B cell (primary cell): ENCODE measurements at regions not wholly inside any gene's neighbourhood (a gene's known extent, or its start where the extent isn't known, plus 50 kb on each side); places are given as distances from the start of the nearest gene placed in this dataset.

Experiments
- ATAC-seq: fragments of 200-7000 bp; cut with Tn5 transposase; one replicate; pipeline ENCODE4 v1.10.0; 2021; ENCODE audit warnings: low read depth, mild to moderate bottlenecking, moderate number of reproducible peaks, moderate library complexity
- CTCF ChIA-PET: fragments of 350-600 bp; sonication (Branson Sonifier 250); formaldehyde crosslinking; loops from one replicate; lab custom pipeline; 2021; ENCODE audit warnings: antibody characterized with exemption, inconsistent platforms; lab: Charles Lee
- POLR2A ChIA-PET: fragments of 350-600 bp; sonication (Branson Sonifier 250); formaldehyde crosslinking; loops from one replicate; lab custom pipeline; 2021; ENCODE audit warnings: antibody characterized with exemption; lab: Charles Lee
- DNase-seq: peaks from one replicate; pipeline ENCODE4 v3.0.0; 2013
- H2AFZ ChIP-seq: 2 replicates; pipeline ENCODE4 v1.6.1; 2012; ENCODE audit warnings: mild to moderate bottlenecking, low read depth, low read length; ENCODE audit not compliant: insufficient read depth, poor library complexity, severe bottlenecking
- H3K27ac ChIP-seq, 2 donors: 1 replicate in 1 of 2; 2 replicates in 1 of 2; pipeline ENCODE4 v1.5.1; 2012 to 2013; ENCODE audit warnings: low read length in 2 of 2, mild to moderate bottlenecking in 2 of 2, moderate library complexity in 1 of 2
- H3K27me3 ChIP-seq, 4 experiments: fragments of 200-600 bp in 1 of 4; sonication (generic) in 1 of 4; replicated peaks in 1 of 4; 1 replicate in 2 of 4; 2 replicates in 2 of 4; pipeline versions ENCODE4 v1.6.1 to v1.7.0; 2013 to 2016; ENCODE audit warnings: low read length in 3 of 4, mild to moderate bottlenecking in 2 of 4, mixed read lengths in 1 of 4, moderate library complexity in 1 of 4; ENCODE audit not compliant: insufficient read depth in 4 of 4, control insufficient read depth in 3 of 4; ENCODE audit errors: control extremely low read depth in 1 of 4
- H3K36me3 ChIP-seq, 2 experiments: replicated peaks in 1 of 2; 1 replicate in 1 of 2; 2 replicates in 1 of 2; pipeline versions ENCODE4 v1.6.1 to v1.7.1; 2013; ENCODE audit warnings: low read length in 1 of 2; ENCODE audit not compliant: insufficient read depth in 2 of 2, control insufficient read depth in 1 of 2; ENCODE audit errors: control extremely low read depth in 1 of 2, extremely low read depth in 1 of 2
- H3K4me1 ChIP-seq, 2 donors: fragments of 200-600 bp in 1 of 2; sonication (generic) in 1 of 2; 1 replicate in 1 of 2; 2 replicates in 1 of 2; pipeline versions ENCODE4 v1.5.1 to v1.6.1; 2013 to 2017; ENCODE audit warnings: low read length in 2 of 2; ENCODE audit not compliant: control insufficient read depth in 2 of 2, insufficient read depth in 2 of 2
- H3K4me2 ChIP-seq: replicated peaks from 2 replicates; pipeline ENCODE3; 2012; ENCODE audit warnings: mild to moderate bottlenecking, low read depth, low read length; ENCODE audit not compliant: poor library complexity, severe bottlenecking
- H3K4me3 ChIP-seq, 5 experiments: fragments of 200-600 bp in 1 of 5; sonication (generic) in 1 of 5; 1 replicate in 3 of 5; 2 replicates in 2 of 5; pipeline versions ENCODE4 v1.5.1 to v1.7.0; 2011 to 2016; ENCODE audit warnings: low read length in 4 of 5, mild to moderate bottlenecking in 4 of 5, low read depth in 2 of 5, control low read depth in 1 of 5, moderate library complexity in 1 of 5; ENCODE audit not compliant: insufficient read depth in 1 of 5; ENCODE audit errors: control extremely low read depth in 1 of 5, extremely low read depth in 1 of 5
- H3K79me2 ChIP-seq: fragments of 200-600 bp; sonication (generic); one replicate; pipeline ENCODE4 v1.6.0; 2016; ENCODE audit warnings: low read length; ENCODE audit not compliant: control insufficient read depth, insufficient read depth
- H3K9ac ChIP-seq: fragments of 200-600 bp; sonication (generic); 2 replicates; pipeline ENCODE4 v1.6.1; 2017; ENCODE audit warnings: mild to moderate bottlenecking, low read length, moderate library complexity
- H3K9me3 ChIP-seq, 3 donors: one replicate each; pipeline versions ENCODE4 v1.6.1 to v1.7.1; 2013; ENCODE audit warnings: low read length in 2 of 3; ENCODE audit not compliant: control insufficient read depth in 2 of 3, insufficient read depth in 1 of 3; ENCODE audit errors: control extremely low read depth in 1 of 3
- H4K20me1 ChIP-seq: 2 replicates; pipeline ENCODE4 v1.6.0; 2012; ENCODE audit warnings: mild to moderate bottlenecking, low read length; ENCODE audit not compliant: insufficient read depth, control insufficient read depth, poor library complexity, severe bottlenecking
- H3K27ac Mint-ChIP-seq: one replicate; pipeline ENCODE4 v1.8.0; 2021; ENCODE audit warnings: mixed read lengths
- H3K27me3 Mint-ChIP-seq: one replicate; pipeline ENCODE4 v1.8.0; 2021; ENCODE audit warnings: mixed read lengths
- H3K4me1 Mint-ChIP-seq: one replicate; pipeline ENCODE4 v1.8.0; 2021; ENCODE audit warnings: mixed read lengths
- H3K4me3 Mint-ChIP-seq: one replicate; pipeline ENCODE4 v1.8.0; 2021; ENCODE audit warnings: mixed read lengths
- H3K9me3 Mint-ChIP-seq: one replicate; pipeline ENCODE4 v1.8.0; 2022; ENCODE audit warnings: mixed read lengths; ENCODE audit not compliant: insufficient read depth
- CTCF ChIP-seq: fragments of 200-600 bp; IDR thresholded peaks from one replicate; pipeline ENCODE4 v1.8.0; 2022; ENCODE audit warnings: antibody characterized with exemption, mild to moderate bottlenecking
- EZH2 ChIP-seq: IDR thresholded peaks from 2 replicates; pipeline ENCODE4 v1.6.1; 2012; ENCODE audit warnings: borderline replicate concordance, low read depth, mild to moderate bottlenecking, moderate library complexity, low read length; ENCODE audit not compliant: insufficient read depth, poor library complexity, severe bottlenecking
- WGBS: methylation state at CpG from one replicate; pipeline ENCODE4 v1.1.5; 2013; ENCODE audit warnings: missing lambda C conversion rate; ENCODE audit not compliant: insufficient coverage; 5-methylcytosine and 5-hydroxymethylcytosine counted together
- intact Hi-C: fragments of 100-400 bp; cut with micrococcal nuclease; formaldehyde crosslinking; loops from one replicate; pipeline ENCODE4 v1.10.0; 2022

- ChIA-PET POLR2A (no interaction called here), CTCF (no interaction called here)
- no peaks in the 10 kb centered on the region for H4K20me1 ChIP-seq
- DNase-seq: no peak
- H3K27ac ChIP-seq: no peak overlapping the region
- H3K9ac ChIP-seq: no peak overlapping the region
- no peak overlapping the region for H3K4me3 ChIP-seq
- H3K9me3 Mint-ChIP-seq: peaks cover 2% of the 10 kb centered on the region
- no peak overlapping the region for H3K4me3 Mint-ChIP-seq
- H3K4me2 ChIP-seq: no peak overlapping the region
- TF ChIP-seq EZH2: no peak
- no peak for TF ChIP-seq CTCF
- H3K36me3 ChIP-seq: no peaks in the 10 kb centered on the region
- H3K9me3 ChIP-seq: no peaks in the 10 kb centered on the region
- no peak for ATAC-seq
- no peaks in the 10 kb centered on the region for H3K79me2 ChIP-seq
- intact Hi-C loops: no loop called here
- H3K4me1 ChIP-seq: no peaks in the 10 kb centered on the region
- no peak overlapping the region for H3K27ac Mint-ChIP-seq
- no peaks in the 10 kb centered on the region for H3K27me3 ChIP-seq
- no peaks in the 10 kb centered on the region for H3K4me1 Mint-ChIP-seq
- no peak overlapping the region for H2AFZ ChIP-seq
- no peaks in the 10 kb centered on the region for H3K27me3 Mint-ChIP-seq
These were observed 531.3 kb upstream of the MAN1A1 start for GRCh38 chr6:119880840-119881239.

- no peak overlapping the region for H3K4me3 Mint-ChIP-seq
- H3K9me3 Mint-ChIP-seq: peaks cover 2% of the 10 kb centered on the region
- ChIA-PET POLR2A (no interaction called here), CTCF (no interaction called here)
- intact Hi-C loops: no loop called here
- no peak overlapping the region for H3K4me2 ChIP-seq
- no peaks in the 10 kb centered on the region for H3K79me2 ChIP-seq
- H3K9ac ChIP-seq: no peak overlapping the region
- H3K27ac Mint-ChIP-seq: no peak overlapping the region
- no peak for TF ChIP-seq EZH2
- TF ChIP-seq CTCF: no peak
- no peak for DNase-seq
- H3K4me3 ChIP-seq: no peak overlapping the region
- WGBS: no CpG with 5 or more reads among the region's 1 CpG
- H4K20me1 ChIP-seq: no peaks in the 10 kb centered on the region
- no peaks in the 10 kb centered on the region for H3K36me3 ChIP-seq
- H3K27me3 ChIP-seq: no peaks in the 10 kb centered on the region
- ATAC-seq: no peak
- no peak overlapping the region for H3K27ac ChIP-seq
- no peaks in the 10 kb centered on the region for H3K4me1 ChIP-seq
- no peaks in the 10 kb centered on the region for H3K9me3 ChIP-seq
- no peaks in the 10 kb centered on the region for H3K4me1 Mint-ChIP-seq
- H2AFZ ChIP-seq: no peak overlapping the region
- H3K27me3 Mint-ChIP-seq: no peaks in the 10 kb centered on the region
These were observed 530.2 kb upstream of the MAN1A1 start for GRCh38 chr6:119879731-119880130.
